ENCODE measurements at regions not wholly inside any gene's neighbourhood (a gene's known extent, or its start where the extent isn't known, plus 50 kb on each side); places are given as distances from the start of the nearest gene placed in this dataset.

DNA sequence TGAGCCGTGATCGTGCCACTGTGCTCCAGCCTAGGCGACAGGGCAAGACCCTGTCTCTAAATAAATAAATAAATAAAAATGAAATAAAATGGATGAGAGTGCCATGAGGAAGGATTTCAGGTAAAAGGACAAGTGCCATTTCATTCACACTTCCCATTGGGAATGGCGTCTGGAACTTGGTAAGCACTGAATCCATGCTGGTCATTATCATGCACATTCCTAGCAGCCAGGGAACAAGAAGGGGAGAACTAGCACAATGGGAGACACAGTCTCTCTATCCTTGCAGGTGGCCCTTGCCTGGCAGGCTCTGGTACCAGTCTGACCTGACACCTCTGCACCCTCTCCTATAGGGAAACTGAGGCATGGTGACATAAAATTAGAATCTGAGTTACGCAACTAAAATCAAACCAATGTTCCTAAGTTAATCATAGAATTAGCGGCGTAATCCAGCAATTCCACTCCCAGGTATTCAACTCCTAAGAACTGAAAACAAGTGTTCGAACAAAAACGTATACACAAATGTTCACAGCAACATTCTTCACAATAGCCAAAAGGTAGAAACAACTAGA lies 70.8 kb upstream of the MFGE8 start:
- H3K36me3 ChIP-seq = no peaks in the 10 kb centered on the region
- ATAC-seq = no peak

DNA sequence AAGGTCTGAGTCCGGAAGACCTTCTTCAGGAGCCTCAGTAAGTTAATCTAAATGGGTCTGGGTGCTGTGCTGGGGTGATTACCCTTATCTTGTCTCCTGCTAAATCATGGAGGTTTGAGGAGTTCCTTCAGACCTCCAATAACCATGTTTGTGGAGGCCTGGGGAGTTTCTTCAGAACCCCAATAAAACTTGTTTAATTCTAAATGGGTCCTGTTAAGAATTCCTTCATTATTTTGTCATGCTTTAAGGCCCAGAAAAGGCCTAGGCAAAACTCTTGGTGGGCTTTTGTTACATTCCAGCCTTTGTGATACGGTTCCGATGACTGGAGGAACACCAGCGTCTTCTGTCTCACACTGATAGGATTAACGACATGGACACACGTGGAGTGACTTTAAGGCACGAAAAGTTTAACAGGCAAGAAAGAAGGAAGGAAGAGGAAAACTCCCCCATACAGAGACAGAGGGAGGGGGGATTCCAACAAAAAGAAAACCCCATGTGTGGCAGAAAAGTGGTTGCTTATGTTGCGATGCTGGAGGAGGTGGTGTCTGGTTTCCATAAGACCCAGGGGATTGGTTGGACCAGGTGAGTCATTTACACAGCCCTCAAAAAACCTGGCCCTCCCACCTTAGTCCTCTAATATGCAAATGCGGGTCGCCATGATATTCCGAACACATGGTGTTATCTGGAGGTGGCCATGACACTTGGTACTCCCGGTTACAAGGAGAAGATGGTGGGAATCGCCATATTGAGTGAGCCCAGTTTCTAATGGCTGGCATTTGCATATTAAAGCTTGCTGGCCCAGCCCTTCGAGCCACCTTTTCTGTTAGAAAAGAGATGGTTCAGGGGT lies 72.6 kb upstream of the MFGE8 start:
- TF ChIP-seq, protein P1, sequence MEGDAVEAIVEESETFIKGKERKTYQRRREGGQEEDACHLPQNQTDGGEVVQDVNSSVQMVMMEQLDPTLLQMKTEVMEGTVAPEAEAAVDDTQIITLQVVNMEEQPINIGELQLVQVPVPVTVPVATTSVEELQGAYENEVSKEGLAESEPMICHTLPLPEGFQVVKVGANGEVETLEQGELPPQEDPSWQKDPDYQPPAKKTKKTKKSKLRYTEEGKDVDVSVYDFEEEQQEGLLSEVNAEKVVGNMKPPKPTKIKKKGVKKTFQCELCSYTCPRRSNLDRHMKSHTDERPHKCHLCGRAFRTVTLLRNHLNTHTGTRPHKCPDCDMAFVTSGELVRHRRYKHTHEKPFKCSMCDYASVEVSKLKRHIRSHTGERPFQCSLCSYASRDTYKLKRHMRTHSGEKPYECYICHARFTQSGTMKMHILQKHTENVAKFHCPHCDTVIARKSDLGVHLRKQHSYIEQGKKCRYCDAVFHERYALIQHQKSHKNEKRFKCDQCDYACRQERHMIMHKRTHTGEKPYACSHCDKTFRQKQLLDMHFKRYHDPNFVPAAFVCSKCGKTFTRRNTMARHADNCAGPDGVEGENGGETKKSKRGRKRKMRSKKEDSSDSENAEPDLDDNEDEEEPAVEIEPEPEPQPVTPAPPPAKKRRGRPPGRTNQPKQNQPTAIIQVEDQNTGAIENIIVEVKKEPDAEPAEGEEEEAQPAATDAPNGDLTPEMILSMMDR (IDR thresholded peaks at IDR 0.05) = no peak
- no peak for TF ChIP-seq POLR2A (IDR thresholded peaks at IDR 0.05)
- no peak for TF ChIP-seq EP300 (IDR thresholded peaks at IDR 0.05)
- no peak for TF ChIP-seq POLR2AphosphoS5 (IDR thresholded peaks at IDR 0.05)
- Histone ChIP-seq H3K4me1 (peaks cover 0 to 8% (median 0%) of the 10 kb centered on the region in 3 donors), H3K27me3 (no peaks in the 10 kb centered on the region), H3K27ac (no peak overlapping the region), H3K9me3 (no peaks in the 10 kb centered on the region), H3K36me3 (no peaks in the 10 kb centered on the region), H3K4me3 (no peak overlapping the region)
- no peak for ATAC-seq
- WGBS, 2 donors (ENCODE audit: low coverage in 1 of 2) = 71 to 81% methylated on average over 6 to 14 of the region's 14 CpGs

More for the DNA sequence above, 70.8 kb upstream of the MFGE8 start:
- Histone ChIP-seq H3K4me1 (peaks cover 0 to 8% (median 0%) of the 10 kb centered on the region in 3 donors), H3K4me3 (no peak overlapping the region), H3K27me3 (no peaks in the 10 kb centered on the region), H3K9me3 (no peaks in the 10 kb centered on the region), H3K27ac (no peak overlapping the region)
- WGBS, 2 donors (ENCODE audit: low coverage in 1 of 2) = 94% methylated on average over 8 to 9 of the region's 9 CpGs
- TF ChIP-seq POLR2A (IDR thresholded peaks at IDR 0.05) (no peak), POLR2AphosphoS5 (IDR thresholded peaks at IDR 0.05) (no peak), EP300 (IDR thresholded peaks at IDR 0.05) (no peak)
- TF ChIP-seq, protein P1 (IDR thresholded peaks at IDR 0.05) = no peak

DNA sequence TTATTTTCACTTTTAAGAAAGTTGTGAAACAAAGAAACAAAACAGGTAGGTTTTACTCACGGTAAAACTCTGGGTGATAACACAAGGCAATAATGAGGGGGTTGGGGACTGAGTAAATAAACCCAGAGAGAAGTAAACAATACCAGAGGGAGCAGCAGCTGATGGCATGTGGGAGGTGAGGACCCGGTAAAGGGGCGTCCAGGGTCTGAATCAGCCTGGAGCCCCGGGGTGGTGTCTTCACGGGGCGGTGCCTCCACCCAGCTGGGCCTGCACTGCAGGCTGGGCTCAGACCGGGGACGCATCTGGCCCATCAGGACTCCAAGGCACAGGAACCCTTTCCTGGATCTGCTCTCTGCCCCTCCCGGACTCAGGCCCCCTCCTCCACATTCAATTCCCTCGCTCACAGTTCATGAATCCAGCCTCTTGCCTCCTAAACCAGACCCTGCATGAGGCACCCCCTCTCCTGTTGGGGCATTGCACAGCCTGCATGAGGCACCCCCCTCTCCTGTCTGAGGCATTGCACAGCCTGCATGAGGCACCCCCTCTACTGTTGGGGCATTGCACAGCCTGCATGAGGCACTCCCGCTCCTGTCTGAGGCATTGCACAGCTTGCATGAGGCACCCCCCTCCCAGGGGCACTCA lies 73.9 kb upstream of the MFGE8 start:
- ATAC-seq = no peak
- Histone ChIP-seq H3K9me3 (no peaks in the 10 kb centered on the region), H3K27me3 (no peaks in the 10 kb centered on the region), H3K4me1 (peaks cover 0 to 4% (median 0%) of the 10 kb centered on the region in 3 donors), H3K36me3 (no peaks in the 10 kb centered on the region), H3K27ac (no peak overlapping the region), H3K4me3 (no peak overlapping the region)
- TF ChIP-seq, protein P1 (IDR thresholded peaks at IDR 0.05) = no peak
- no peak for TF ChIP-seq POLR2AphosphoS5 (IDR thresholded peaks at IDR 0.05)
- no peak for TF ChIP-seq EP300 (IDR thresholded peaks at IDR 0.05)
- TF ChIP-seq POLR2A (IDR thresholded peaks at IDR 0.05) = no peak
- 62 to 71% methylated on average over 8 to 10 of the region's 11 CpGs for WGBS, 2 donors (ENCODE audit: low coverage in 1 of 2)

- no peaks in the 10 kb centered on the region for H3K4me1 ChIP-seq
- no peak for TF ChIP-seq EP300 (IDR thresholded peaks at IDR 0.05)
- no peak for TF ChIP-seq POLR2AphosphoS5 (IDR thresholded peaks at IDR 0.05)
- TF ChIP-seq, protein P1 (IDR thresholded peaks at IDR 0.05) = no peak
- TF ChIP-seq POLR2A (IDR thresholded peaks at IDR 0.05) = no peak
- H3K27me3 ChIP-seq = no peaks in the 10 kb centered on the region
- H3K4me3 ChIP-seq = no peak overlapping the region
- H3K27ac ChIP-seq = no peak overlapping the region
- no peaks in the 10 kb centered on the region for H3K9me3 ChIP-seq
- WGBS, 2 donors (ENCODE audit: low coverage in 1 of 2) = 67 to 84% methylated on average over 3 of the region's 7 CpGs
- ATAC-seq = no peak
- no peaks in the 10 kb centered on the region for H3K36me3 ChIP-seq
These were observed 74.4 kb upstream of the MFGE8 start for GRCh38 chr15:88987591-88987933.
